Stimulated activated CD8-positive, alpha-beta memory T cell treated with anti-CD3 and anti-CD28 coated beads, Interleukin-4, amount 100 ng/mL, for 48 hours (primary cell): ENCODE measurements at regions not wholly inside any gene's neighbourhood (a gene's known extent, or its start where the extent isn't known, plus 50 kb on each side); places are given as distances from the start of the nearest gene placed in this dataset.

Source experiments
- DNase-seq: peaks from one replicate; pipeline ENCODE4 v3.0.0-alpha.2; 2020

- no peak for DNase-seq
Observed at GRCh38 chr22:48855593-48856307, 971.9 kb downstream of the BRD1 start.

GRCh38 chr22:48855013-48855412 is 972.7 kb downstream of the BRD1 start:
- DNase-seq: no peak

- no peak for DNase-seq
Observed at GRCh38 chr22:48853627-48854240, 973.9 kb downstream of the BRD1 start.

GRCh38 chr22:48851933-48852549 is 975.6 kb downstream of the BRD1 start:
- no peak for DNase-seq

GRCh38 chr22:48850658-48851287 is 976.9 kb downstream of the BRD1 start:
- no peak for DNase-seq

- DNase-seq: no peak
Observed at GRCh38 chr22:48849963-48850657, 977.6 kb downstream of the BRD1 start.

GRCh38 chr22:48849219-48849912 is 978.3 kb downstream of the BRD1 start:
- DNase-seq: no peak

- no peak for DNase-seq
Observed at GRCh38 chr22:48846200-48846599, 981.5 kb downstream of the BRD1 start.

- no peak for DNase-seq
Observed at GRCh38 chr22:48845356-48845936, 982.2 kb downstream of the BRD1 start.

- DNase-seq: no peak
Observed at GRCh38 chr22:48844056-48844675, 983.5 kb downstream of the BRD1 start.

GRCh38 chr22:48843640-48844039 is 984.0 kb downstream of the BRD1 start:
- no peak for DNase-seq

- no peak for DNase-seq
Observed at GRCh38 chr22:48842976-48843375, 984.7 kb downstream of the BRD1 start.

GRCh38 chr22:48842583-48842945 is 985.1 kb downstream of the BRD1 start:
- no peak for DNase-seq

- DNase-seq: no peak
Observed at GRCh38 chr22:48841881-48842582, 985.6 kb downstream of the BRD1 start.

GRCh38 chr22:48840112-48840949 is 987.3 kb downstream of the BRD1 start:
- no peak for DNase-seq

GRCh38 chr22:48838846-48839730 is 988.6 kb downstream of the BRD1 start:
- no peak for DNase-seq

- DNase-seq: no peak
Observed at GRCh38 chr22:48838376-48838775, 989.3 kb downstream of the BRD1 start.

GRCh38 chr22:48837341-48837935 is 990.2 kb downstream of the BRD1 start:
- no peak for DNase-seq
